PC-9 (cell line): ENCODE measurements at regions not wholly inside any gene's neighbourhood (a gene's known extent, or its start where the extent isn't known, plus 50 kb on each side); places are given as distances from the start of the nearest gene placed in this dataset.

ENCODE experiments used
- BruUV-seq: library from RNA; stranded (reverse); fragments of 400-500 nt; replicated peaks from 2 replicates; lab custom pipeline; 2021; lab: Mats Ljungman, UMichigan
- CTCF ChIA-PET: fragments of 300-600 bp; sonication (Branson Sonifier 250); formaldehyde crosslinking; loops from one replicate; lab custom pipeline; 2022; ENCODE audit warnings: antibody characterized with exemption; lab: Charles Lee
- POLR2A ChIA-PET: fragments of 300-600 bp; sonication (Branson Sonifier 250); formaldehyde crosslinking; loops from one replicate; lab custom pipeline; 2022; ENCODE audit warnings: antibody characterized with exemption; ENCODE audit not compliant: unreplicated experiment; lab: Charles Lee
- DNase-seq, 2 experiments: peaks; one replicate each; pipeline versions ENCODE4 v3.0.0 to v3.0.0-alpha.2; 2015 to 2022; ENCODE audit warnings: mixed read lengths in 1 of 2
- H2AFZ ChIP-seq: fragments of 200-600 bp; sonication (generic); 2 replicates; pipeline ENCODE4 v1.8.1; 2017; ENCODE audit warnings: antibody characterized with exemption
- H3F3A ChIP-seq: fragments of 200-600 bp; sonication (generic); 2 replicates; pipeline ENCODE4 v1.8.1; 2017; ENCODE audit warnings: antibody characterized with exemption, mild to moderate bottlenecking, low read depth; ENCODE audit not compliant: insufficient read depth
- H3K27ac ChIP-seq: fragments of 200-600 bp; sonication (generic); 2 replicates; pipeline ENCODE4 v1.6.1; 2016; ENCODE audit warnings: mixed run types
- H3K27me3 ChIP-seq: fragments of 200-600 bp; sonication (generic); 2 replicates; pipeline ENCODE4 v1.6.1; 2016; ENCODE audit warnings: low read depth, mixed run types; ENCODE audit not compliant: insufficient read depth
- H3K36me3 ChIP-seq: fragments of 200-600 bp; sonication (generic); 2 replicates; pipeline ENCODE4 v1.6.1; 2016; ENCODE audit warnings: low read depth, mixed run types
- H3K4me1 ChIP-seq: fragments of 200-600 bp; sonication (generic); replicated peaks from 2 replicates; pipeline ENCODE4 v1.6.1; 2016; ENCODE audit warnings: mixed run types; ENCODE audit not compliant: insufficient read depth
- H3K4me2 ChIP-seq: fragments of 200-600 bp; sonication (generic); 2 replicates; pipeline ENCODE4 v1.6.1; 2017; ENCODE audit warnings: mixed run types
- H3K4me3 ChIP-seq: fragments of 200-600 bp; sonication (generic); 2 replicates; pipeline ENCODE4 v1.6.1; 2016; ENCODE audit warnings: mixed run types
- H3K79me2 ChIP-seq: fragments of 200-600 bp; sonication (generic); 2 replicates; pipeline ENCODE4 v1.6.1; 2017; ENCODE audit warnings: low read depth, mixed run types
- H3K9me2 ChIP-seq: fragments of 200-600 bp; sonication (generic); 2 replicates; pipeline ENCODE4 v1.8.1; 2017; ENCODE audit warnings: mild to moderate bottlenecking; ENCODE audit not compliant: insufficient read depth
- H3K9me3 ChIP-seq: fragments of 200-600 bp; sonication (generic); 2 replicates; pipeline ENCODE4 v1.8.1; 2016; ENCODE audit warnings: low read depth; ENCODE audit not compliant: insufficient read depth
- H4K20me1 ChIP-seq: fragments of 200-600 bp; sonication (generic); 2 replicates; pipeline ENCODE4 v1.8.1; 2017; ENCODE audit not compliant: insufficient read depth
- CTCF ChIP-seq: fragments of 200-600 bp; sonication (generic); conservative IDR thresholded peaks from 2 replicates; pipeline ENCODE4 v1.6.1; 2017; ENCODE audit warnings: mixed run types, antibody characterized with exemption, mild to moderate bottlenecking, moderate library complexity
- EZH2 ChIP-seq: fragments of 200-600 bp; sonication (generic); IDR thresholded peaks from 2 replicates; pipeline ENCODE4 v1.8.0; 2017; ENCODE audit warnings: antibody characterized with exemption, low read depth
- intact Hi-C: fragments of 100-400 bp; cut with micrococcal nuclease; formaldehyde crosslinking; loops from one replicate; pipeline ENCODE4 v1.10.0; 2022; ENCODE audit not compliant: unreplicated experiment

GRCh38 chr22:44555597-44555996, 57.6 kb upstream of the RTL6 start:
- H3K36me3 ChIP-seq, result no peaks in the 10 kb centered on the region
- H3K4me2 ChIP-seq, result no peak overlapping the region
- DNase-seq, result no peak
- peaks cover 40% of the 10 kb centered on the region for H3F3A ChIP-seq
- TF ChIP-seq EZH2 (no peak), CTCF (no peak)
- H3K4me3 ChIP-seq, result no peak overlapping the region
- H4K20me1 ChIP-seq, result no peaks in the 10 kb centered on the region
- ChIA-PET POLR2A (no interaction called here), CTCF (no interaction called here)
- no peak overlapping the region for H3K27ac ChIP-seq
- peaks cover 3% of the 10 kb centered on the region; the same call in 1 of the 2 replicates for H3K9me3 ChIP-seq
- BruUV-seq, result no TSS peak
- no peaks in the 10 kb centered on the region for H3K27me3 ChIP-seq
- no peak overlapping the region for H2AFZ ChIP-seq
- H3K79me2 ChIP-seq, result no peaks in the 10 kb centered on the region
- peaks cover 40% of the 10 kb centered on the region for H3K4me1 ChIP-seq
- intact Hi-C loops, result loop anchor here (10.0 kb wide), 2 partner anchors 71 to 111 kb away; no protein-coding TSS in a partner anchor
- H3K9me2 ChIP-seq, result no peaks in the 10 kb centered on the region

GRCh38 chr22:44555046-44555445, 57.0 kb upstream of the RTL6 start:
- BruUV-seq, result no TSS peak
- no peak overlapping the region for H2AFZ ChIP-seq
- intact Hi-C loops, result loop anchor here (10.0 kb wide), 2 partner anchors 70 to 110 kb away; no protein-coding TSS in a partner anchor
- H3K27ac ChIP-seq, result no peak overlapping the region
- peaks cover 45% of the 10 kb centered on the region for H3F3A ChIP-seq
- H3K4me1 ChIP-seq, result peaks cover 43% of the 10 kb centered on the region
- no peaks in the 10 kb centered on the region for H3K36me3 ChIP-seq
- DNase-seq, result no peak
- TF ChIP-seq EZH2 (no peak), CTCF (no peak)
- peaks cover 3% of the 10 kb centered on the region; the same call in 1 of the 2 replicates for H3K9me3 ChIP-seq
- ChIA-PET POLR2A (no interaction called here), CTCF (no interaction called here)
- no peak overlapping the region for H3K4me3 ChIP-seq
- no peaks in the 10 kb centered on the region for H3K27me3 ChIP-seq
- H4K20me1 ChIP-seq, result no peaks in the 10 kb centered on the region
- H3K9me2 ChIP-seq, result no peaks in the 10 kb centered on the region
- H3K4me2 ChIP-seq, result no peak overlapping the region
- no peaks in the 10 kb centered on the region for H3K79me2 ChIP-seq

GRCh38 chr22:44554411-44554810, 56.4 kb upstream of the RTL6 start:
- BruUV-seq, result no TSS peak
- no peak overlapping the region for H2AFZ ChIP-seq
- no peaks in the 10 kb centered on the region for H3K27me3 ChIP-seq
- ChIA-PET CTCF (no interaction called here), POLR2A (no interaction called here)
- intact Hi-C loops, result loop anchor here (5.0 to 10.0 kb wide), 4 partner anchors 70 to 217 kb away; no protein-coding TSS in a partner anchor
- H3K79me2 ChIP-seq, result no peaks in the 10 kb centered on the region
- no peak overlapping the region for H3K27ac ChIP-seq
- no peak for DNase-seq
- H4K20me1 ChIP-seq, result no peaks in the 10 kb centered on the region
- H3K9me2 ChIP-seq, result no peaks in the 10 kb centered on the region
- peaks cover under 1% of the 10 kb centered on the region; the same call in 1 of the 2 replicates for H3K9me3 ChIP-seq
- H3F3A ChIP-seq, result peaks cover 52% of the 10 kb centered on the region
- TF ChIP-seq EZH2 (no peak), CTCF (no peak)
- H3K4me1 ChIP-seq, result peaks cover 50% of the 10 kb centered on the region
- no peaks in the 10 kb centered on the region for H3K36me3 ChIP-seq
- H3K4me2 ChIP-seq, result no peak overlapping the region
- no peak overlapping the region for H3K4me3 ChIP-seq
